ENCODE measurements at regions not wholly inside any gene's neighbourhood (a gene's known extent, or its start where the extent isn't known, plus 50 kb on each side); places are given as distances from the start of the nearest gene placed in this dataset.
"Not testable (repeated sequence)": the region's sequence is repeated elsewhere in the genome, so short reads cannot be mapped to it uniquely, and the experiment has no call there.

- no peak for DNase-seq
Measured at GRCh38 chr10:131824371-131825149, 76.2 kb upstream of the PPP2R2D start.

GRCh38 chr10:131825150-131825848, 75.5 kb upstream of the PPP2R2D start:
- DNase-seq: no peak

GRCh38 chr10:131825960-131826650, 74.7 kb upstream of the PPP2R2D start:
- no peak for DNase-seq

DNA sequence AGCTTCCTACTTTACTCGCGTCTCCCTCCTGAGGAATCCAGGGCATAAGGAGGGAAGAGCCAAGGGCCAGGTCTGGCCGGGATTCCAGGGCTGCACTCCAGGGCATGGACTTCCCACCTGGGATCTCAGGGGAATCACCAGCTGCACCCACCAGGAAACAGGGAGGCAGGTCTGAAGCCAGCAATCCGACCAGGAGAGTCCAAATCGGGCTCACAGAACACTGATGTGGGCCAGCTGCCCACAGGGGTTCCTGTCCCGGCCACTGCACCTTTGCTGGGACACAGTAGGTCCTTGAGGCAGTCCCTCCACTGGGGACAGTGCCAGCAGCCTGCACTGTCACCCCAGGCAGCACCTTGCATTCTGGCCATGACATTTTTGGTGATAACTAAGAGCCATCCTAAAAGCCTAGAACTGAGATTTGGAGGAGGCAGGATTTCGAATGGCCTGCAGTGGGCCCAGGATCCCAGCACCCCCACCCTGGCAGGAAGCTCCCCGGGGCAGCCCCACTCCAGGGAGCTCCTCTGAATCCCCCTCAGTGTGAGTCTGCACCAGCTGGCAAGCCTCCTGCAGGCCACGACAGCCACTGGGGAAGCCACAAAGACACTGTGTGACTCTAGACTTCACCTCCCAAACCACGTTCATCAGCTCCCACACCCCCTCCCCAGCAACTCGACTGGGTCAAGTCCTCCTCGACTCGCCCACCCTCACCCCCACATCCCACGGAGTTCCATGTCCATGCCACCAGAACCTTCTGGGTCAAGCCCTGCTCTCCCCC, 71.5 kb upstream of the PPP2R2D start:
- DNase-seq: no peak

GRCh38 chr10:131830446-131831130, 70.2 kb upstream of the PPP2R2D start:
- DNase-seq: no peak

GRCh38 chr10:131831561-131831960, 69.2 kb upstream of the PPP2R2D start:
- DNase-seq: no peak

- DNase-seq: no peak
Measured at GRCh38 chr10:131832056-131832685, 68.6 kb upstream of the PPP2R2D start.

DNA sequence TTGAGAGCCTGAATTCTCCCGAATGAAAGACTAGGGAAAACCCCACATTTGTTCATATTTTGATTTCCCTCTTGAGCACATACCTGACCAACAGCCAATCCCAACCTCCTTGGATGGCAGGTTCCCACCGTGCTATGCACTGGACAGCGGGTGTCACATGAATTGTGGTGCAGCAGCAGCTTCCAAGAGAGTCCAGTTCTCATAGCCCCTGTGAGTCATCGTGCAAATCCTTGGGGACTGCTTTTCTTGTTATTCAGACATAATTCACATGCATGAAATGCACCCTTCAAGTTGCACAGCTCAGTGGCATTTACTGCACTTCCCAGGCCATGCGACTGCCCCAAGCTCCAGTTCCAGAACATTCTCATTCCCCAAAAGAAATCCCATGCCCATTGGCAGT, 67.8 kb upstream of the PPP2R2D start:
- no peak for DNase-seq

GRCh38 chr10:131833446-131834080, 67.2 kb upstream of the PPP2R2D start:
- no peak for DNase-seq

GRCh38 chr10:131834152-131834810, 66.5 kb upstream of the PPP2R2D start:
- DNase-seq: no peak

- DNase-seq: no peak
Measured at GRCh38 chr10:131838966-131839742, 61.7 kb upstream of the PPP2R2D start.

DNA sequence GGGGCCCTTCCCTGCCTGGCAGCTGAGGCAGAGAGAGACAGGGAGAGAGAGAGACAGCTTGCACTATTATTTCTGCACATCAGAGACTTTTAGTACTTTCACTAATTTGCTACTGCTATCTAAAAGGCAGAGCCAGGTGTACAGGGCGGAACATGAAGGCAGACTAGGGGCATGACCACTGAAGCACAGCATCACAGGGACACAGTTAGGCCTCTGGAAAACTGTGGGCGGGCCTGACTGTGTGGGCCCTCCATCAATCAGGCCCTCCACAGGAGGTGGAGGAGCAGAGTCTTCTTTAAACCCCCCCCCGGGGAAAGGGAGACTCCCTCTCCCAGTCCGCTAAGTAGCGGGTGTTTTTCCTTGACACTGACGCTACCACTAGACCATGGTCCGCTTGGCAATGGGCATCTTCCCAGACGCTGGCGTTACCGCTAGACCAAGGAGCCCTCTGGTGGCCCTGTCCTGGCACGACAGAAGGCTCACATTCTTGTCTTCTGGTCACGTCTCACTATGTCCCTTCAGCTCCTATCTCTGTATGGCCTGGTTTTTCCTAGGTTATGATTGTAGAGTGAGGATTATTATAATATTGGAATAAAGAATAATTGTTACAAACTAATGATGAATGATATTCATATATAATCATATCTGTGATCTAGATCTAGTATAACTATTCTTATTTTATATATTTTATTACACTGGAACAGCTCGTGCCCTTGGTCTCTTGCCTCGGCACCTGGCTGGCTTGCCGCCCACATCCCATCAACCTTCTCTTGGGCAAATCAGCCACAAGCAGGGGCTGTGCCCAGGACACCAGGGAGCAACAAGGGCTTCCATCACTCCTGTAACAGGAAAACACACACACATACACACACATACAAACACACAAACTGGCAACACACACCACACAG, 60.7 kb upstream of the PPP2R2D start:
- DNase-seq: not testable (repeated sequence)

GRCh38 chr10:131840788-131841118, 60.1 kb upstream of the PPP2R2D start:
- DNase-seq: no peak

- DNase-seq: no peak
Measured at GRCh38 chr10:131841131-131841660, 59.6 kb upstream of the PPP2R2D start.

GRCh38 chr10:131841661-131842139, 59.1 kb upstream of the PPP2R2D start:
- DNase-seq: no peak

DNA sequence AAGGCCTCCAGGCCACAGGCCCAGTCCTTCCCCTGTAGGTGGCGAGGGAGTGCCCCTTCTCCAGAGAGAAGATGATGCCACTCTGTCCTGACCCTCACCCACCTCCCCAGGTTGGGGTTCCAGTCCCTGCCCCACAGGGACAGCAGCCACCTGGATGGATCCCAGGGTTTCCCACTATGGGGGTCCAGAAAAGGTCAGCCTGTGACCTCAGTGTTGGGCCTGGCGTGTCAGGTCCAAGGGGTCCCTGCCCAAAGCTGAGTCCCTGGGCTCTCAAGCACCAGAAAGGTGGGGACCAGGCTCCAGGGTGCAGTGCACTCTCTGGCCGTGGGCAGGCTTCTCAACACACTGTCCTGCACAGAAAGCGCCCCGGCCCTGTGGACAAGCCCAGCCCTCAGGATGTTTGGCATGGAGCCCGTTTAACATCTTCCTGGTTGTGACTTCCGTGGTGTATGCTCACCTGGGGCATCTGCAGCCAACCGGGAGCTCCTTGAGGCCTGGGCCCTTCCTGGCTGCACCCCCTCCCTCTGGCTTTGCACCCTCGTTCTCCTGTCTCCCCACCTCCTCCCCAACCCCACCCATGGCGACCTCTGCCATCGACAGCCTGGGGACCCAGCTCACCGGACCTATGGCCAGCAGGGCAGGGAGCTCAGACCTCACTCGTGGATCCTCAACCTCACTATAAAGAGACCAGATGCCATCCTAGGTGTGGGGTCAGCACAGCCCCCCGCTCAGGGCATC, 58.3 kb upstream of the PPP2R2D start:
- no peak for DNase-seq

DNA sequence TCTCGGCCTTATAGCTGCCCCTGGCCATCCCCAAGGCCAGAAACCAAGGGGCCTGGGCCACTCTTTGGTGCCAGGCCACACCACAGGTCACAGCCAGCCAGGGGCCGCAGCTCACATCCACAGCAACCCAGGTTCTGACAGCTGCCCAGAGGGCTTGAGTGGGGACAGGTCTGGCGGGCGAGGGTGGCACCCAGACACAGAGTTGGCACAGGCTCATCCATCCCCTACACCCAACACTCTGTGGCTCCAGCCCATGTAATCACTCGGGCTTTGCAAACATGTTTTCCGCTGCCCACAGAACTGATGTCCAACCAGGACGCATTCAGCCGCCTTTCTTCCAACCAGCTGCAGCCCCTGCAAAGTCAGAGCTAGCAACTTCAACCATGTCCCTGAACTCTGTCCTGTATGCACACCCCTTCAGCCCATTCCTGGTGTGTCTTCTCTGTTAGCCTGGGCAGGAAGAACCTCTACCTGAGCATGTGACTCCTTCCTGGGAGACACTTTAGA, 57.7 kb upstream of the PPP2R2D start:
- DNase-seq: no peak

GRCh38 chr10:131843881-131844284, 56.9 kb upstream of the PPP2R2D start:
- no peak for DNase-seq
